ENCODE measurements at regions not wholly inside any gene's neighbourhood (a gene's known extent, or its start where the extent isn't known, plus 50 kb on each side); places are given as distances from the start of the nearest gene placed in this dataset.

DNA sequence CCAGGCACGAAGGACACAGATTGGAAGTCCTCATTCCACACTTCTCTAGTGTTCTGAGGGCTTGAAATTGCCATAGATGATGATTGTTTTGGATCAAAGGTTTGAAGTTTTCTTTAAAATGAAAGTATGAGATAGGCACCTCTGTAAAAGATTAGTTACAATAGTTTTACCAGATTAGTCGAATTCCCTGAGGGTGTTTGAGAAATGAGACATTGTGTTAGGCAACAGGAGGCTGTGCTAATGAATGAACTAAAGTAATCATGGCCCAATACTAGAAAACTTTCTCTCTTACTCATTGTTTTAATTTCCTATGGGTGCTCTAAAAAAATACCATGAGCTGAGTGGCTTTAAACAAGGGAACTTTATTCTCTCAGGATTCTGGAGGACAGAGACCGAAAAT, 421.7 kb downstream of the RNF144A start:
- no peak for TF ChIP-seq EZH2 (IDR thresholded peaks at IDR 0.05; ENCODE audit: insufficient read depth, poor library complexity, severe bottlenecking)
- TF ChIP-seq EZH2phosphoT487 (IDR thresholded peaks at IDR 0.05; ENCODE audit: insufficient read depth, low read depth): no peak
- 39 to 45% methylated on average over 3 of the region's 3 CpGs for WGBS, 2 experiments (ENCODE audit: low coverage in 1 of 2, low lambda C conversion rate in 2 of 2, missing lambda C conversion rate in 2 of 2)
- no peaks in the 10 kb centered on the region for H3K4me1 ChIP-seq (ENCODE audit: insufficient read depth)
- peaks cover 12% of the 10 kb centered on the region for H3K27me3 ChIP-seq (replicated peaks; ENCODE audit: insufficient read depth)
- no peaks in the 10 kb centered on the region for H4K20me1 ChIP-seq (ENCODE audit: insufficient read depth)
- H3K36me3 ChIP-seq (ENCODE audit: low read depth): no peaks in the 10 kb centered on the region
- DNase-seq: no peak
- no peaks in the 10 kb centered on the region for H3K79me2 ChIP-seq (ENCODE audit: insufficient read depth)
- H3F3A ChIP-seq (ENCODE audit: insufficient read depth): no peaks in the 10 kb centered on the region
- in situ Hi-C loops (cut with MboI): no loop called here
- no peaks in the 10 kb centered on the region for H3K9me3 ChIP-seq (ENCODE audit: low read depth)
- no peaks in the 10 kb centered on the region for H3K9me2 ChIP-seq (ENCODE audit: insufficient read depth)
- H3K27ac ChIP-seq: no peak overlapping the region
- H2AFZ ChIP-seq: no peak overlapping the region
- no peak overlapping the region for H3K4me3 ChIP-seq
- H3K9ac ChIP-seq: no peak overlapping the region
- no peak overlapping the region for H3K4me2 ChIP-seq (ENCODE audit: unreplicated experiment)

DNA sequence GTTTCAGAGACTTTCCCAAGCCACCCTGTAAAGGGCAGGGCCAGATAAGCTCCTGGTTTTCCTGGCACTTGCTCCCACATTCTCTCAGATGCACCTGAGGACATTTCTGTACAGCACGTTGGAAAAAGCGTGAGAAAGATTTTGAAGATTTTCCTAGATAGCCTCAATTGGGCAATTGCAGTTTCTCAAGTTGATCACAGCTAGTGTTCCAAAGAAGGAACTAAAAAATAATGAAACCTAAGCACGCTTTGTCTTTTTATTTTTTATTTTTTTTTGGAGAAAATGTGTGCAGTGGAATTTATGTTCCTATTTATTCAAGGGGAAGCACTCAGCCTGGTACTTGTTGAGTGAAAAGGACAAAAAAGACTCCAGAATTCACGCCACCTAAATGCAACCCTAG, 429.1 kb downstream of the RNF144A start:
- Histone ChIP-seq H3K27me3 (replicated peaks; ENCODE audit: insufficient read depth) (no peaks in the 10 kb centered on the region; the same call in 1 of the 2 replicates), H3K27ac (no peak overlapping the region), H3K36me3 (ENCODE audit: low read depth) (no peaks in the 10 kb centered on the region), H3K9ac (no peak overlapping the region), H2AFZ (no peak overlapping the region), H3K4me3 (no peak overlapping the region), H3K9me3 (ENCODE audit: low read depth) (no peaks in the 10 kb centered on the region), H4K20me1 (ENCODE audit: insufficient read depth) (no peaks in the 10 kb centered on the region), H3K4me1 (ENCODE audit: insufficient read depth) (no peaks in the 10 kb centered on the region), H3K4me2 (ENCODE audit: unreplicated experiment) (no peak overlapping the region), H3K9me2 (ENCODE audit: insufficient read depth) (no peaks in the 10 kb centered on the region), H3K79me2 (ENCODE audit: insufficient read depth) (no peaks in the 10 kb centered on the region), H3F3A (ENCODE audit: insufficient read depth) (no peaks in the 10 kb centered on the region)
- DNase-seq: no peak
- 49 to 51% methylated on average over 4 of the region's 4 CpGs for WGBS, 2 experiments (ENCODE audit: low coverage in 1 of 2, low lambda C conversion rate in 2 of 2, missing lambda C conversion rate in 2 of 2)
- in situ Hi-C loops (cut with MboI): no loop called here
- TF ChIP-seq EZH2 (IDR thresholded peaks at IDR 0.05; ENCODE audit: insufficient read depth, poor library complexity, severe bottlenecking) (no peak), EZH2phosphoT487 (IDR thresholded peaks at IDR 0.05; ENCODE audit: insufficient read depth, low read depth) (no peak)

GRCh38 chr2:7348761-7349160, 431.5 kb downstream of the RNF144A start:
- in situ Hi-C loops (cut with MboI): no loop called here
- H2AFZ ChIP-seq: no peak overlapping the region
- H4K20me1 ChIP-seq (ENCODE audit: insufficient read depth): no peaks in the 10 kb centered on the region
- H3K27ac ChIP-seq: no peak overlapping the region
- TF ChIP-seq EZH2 (IDR thresholded peaks at IDR 0.05; ENCODE audit: insufficient read depth, poor library complexity, severe bottlenecking) (no peak), EZH2phosphoT487 (IDR thresholded peaks at IDR 0.05; ENCODE audit: insufficient read depth, low read depth) (no peak)
- H3K79me2 ChIP-seq (ENCODE audit: insufficient read depth): no peaks in the 10 kb centered on the region
- H3K36me3 ChIP-seq (ENCODE audit: low read depth): no peaks in the 10 kb centered on the region
- H3K4me2 ChIP-seq (ENCODE audit: unreplicated experiment): no peak overlapping the region
- no peaks in the 10 kb centered on the region for H3K9me2 ChIP-seq (ENCODE audit: insufficient read depth)
- no peak for DNase-seq
- no peaks in the 10 kb centered on the region for H3K9me3 ChIP-seq (ENCODE audit: low read depth)
- no peaks in the 10 kb centered on the region for H3F3A ChIP-seq (ENCODE audit: insufficient read depth)
- H3K9ac ChIP-seq: no peak overlapping the region
- no peak overlapping the region for H3K4me3 ChIP-seq
- 21 to 31% methylated on average over 2 of the region's 2 CpGs for WGBS, 2 experiments (ENCODE audit: low coverage in 1 of 2, low lambda C conversion rate in 2 of 2, missing lambda C conversion rate in 2 of 2)
- H3K27me3 ChIP-seq (replicated peaks; ENCODE audit: insufficient read depth): no peaks in the 10 kb centered on the region; the same call in 1 of the 2 replicates
- H3K4me1 ChIP-seq (ENCODE audit: insufficient read depth): no peaks in the 10 kb centered on the region

- in situ Hi-C loops (cut with MboI): no loop called here
- 47 to 53% methylated on average over 5 of the region's 5 CpGs for WGBS, 2 experiments (ENCODE audit: low coverage in 1 of 2, low lambda C conversion rate in 2 of 2, missing lambda C conversion rate in 2 of 2)
Measured at GRCh38 chr2:7352191-7352590, 435.0 kb downstream of the RNF144A start.

DNA sequence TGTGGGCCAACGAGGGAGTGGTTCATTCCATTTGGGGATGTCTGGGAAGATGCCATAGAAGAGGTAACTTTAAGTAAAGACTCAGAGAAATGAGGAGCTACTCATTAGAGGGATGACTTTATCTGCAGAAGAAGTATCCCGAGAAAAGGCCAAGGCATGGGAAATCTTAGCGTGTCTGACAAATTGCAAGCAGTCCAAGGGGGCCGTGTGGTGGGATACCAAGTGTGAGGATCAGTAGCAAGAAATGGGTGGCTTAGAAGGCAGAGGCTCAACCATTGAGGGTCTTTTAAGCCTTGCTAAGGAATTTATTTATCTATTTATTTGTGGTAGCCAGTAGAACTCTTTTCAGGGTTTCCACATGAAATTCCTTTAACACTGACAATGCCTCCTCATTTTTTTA, 436.4 kb downstream of the RNF144A start:
- no peaks in the 10 kb centered on the region for H3K9me3 ChIP-seq (ENCODE audit: low read depth)
- H3K4me2 ChIP-seq (ENCODE audit: unreplicated experiment): no peak overlapping the region
- no peak overlapping the region for H3K27ac ChIP-seq
- WGBS, 2 experiments (ENCODE audit: low coverage in 1 of 2, low lambda C conversion rate in 2 of 2, missing lambda C conversion rate in 2 of 2): 44 to 46% methylated on average over 4 of the region's 4 CpGs
- no peaks in the 10 kb centered on the region for H3K27me3 ChIP-seq (replicated peaks; ENCODE audit: insufficient read depth)
- no peaks in the 10 kb centered on the region for H3F3A ChIP-seq (ENCODE audit: insufficient read depth)
- no peak overlapping the region for H2AFZ ChIP-seq
- no peak overlapping the region for H3K9ac ChIP-seq
- DNase-seq: no peak
- in situ Hi-C loops (cut with MboI): no loop called here
- no peaks in the 10 kb centered on the region for H4K20me1 ChIP-seq (ENCODE audit: insufficient read depth)
- no peaks in the 10 kb centered on the region for H3K4me1 ChIP-seq (ENCODE audit: insufficient read depth)
- no peaks in the 10 kb centered on the region for H3K9me2 ChIP-seq (ENCODE audit: insufficient read depth)
- TF ChIP-seq EZH2phosphoT487 (IDR thresholded peaks at IDR 0.05; ENCODE audit: insufficient read depth, low read depth) (no peak), EZH2 (IDR thresholded peaks at IDR 0.05; ENCODE audit: insufficient read depth, poor library complexity, severe bottlenecking) (no peak)
- no peak overlapping the region for H3K4me3 ChIP-seq
- no peaks in the 10 kb centered on the region for H3K36me3 ChIP-seq (ENCODE audit: low read depth)
- no peaks in the 10 kb centered on the region for H3K79me2 ChIP-seq (ENCODE audit: insufficient read depth)

More at GRCh38 chr2:7352191-7352590, 435.0 kb downstream of the RNF144A start:
- Histone ChIP-seq H2AFZ (no peak overlapping the region), H3K9me2 (ENCODE audit: insufficient read depth) (no peaks in the 10 kb centered on the region), H3K9me3 (ENCODE audit: low read depth) (no peaks in the 10 kb centered on the region), H3K27ac (no peak overlapping the region), H3K4me2 (ENCODE audit: unreplicated experiment) (no peak overlapping the region), H3K27me3 (replicated peaks; ENCODE audit: insufficient read depth) (no peaks in the 10 kb centered on the region), H3K4me1 (ENCODE audit: insufficient read depth) (no peaks in the 10 kb centered on the region), H3K36me3 (ENCODE audit: low read depth) (no peaks in the 10 kb centered on the region), H3K9ac (no peak overlapping the region), H3K4me3 (no peak overlapping the region), H3K79me2 (ENCODE audit: insufficient read depth) (no peaks in the 10 kb centered on the region), H4K20me1 (ENCODE audit: insufficient read depth) (no peaks in the 10 kb centered on the region), H3F3A (ENCODE audit: insufficient read depth) (no peaks in the 10 kb centered on the region)
- TF ChIP-seq EZH2phosphoT487 (IDR thresholded peaks at IDR 0.05; ENCODE audit: insufficient read depth, low read depth) (no peak), EZH2 (IDR thresholded peaks at IDR 0.05; ENCODE audit: insufficient read depth, poor library complexity, severe bottlenecking) (no peak)
- DNase-seq: no peak

All from GM23248 (cell line).